ENCODE measurements at regions not wholly inside any gene's neighbourhood (a gene's known extent, or its start where the extent isn't known, plus 50 kb on each side); places are given as distances from the start of the nearest gene placed in this dataset.

DNA sequence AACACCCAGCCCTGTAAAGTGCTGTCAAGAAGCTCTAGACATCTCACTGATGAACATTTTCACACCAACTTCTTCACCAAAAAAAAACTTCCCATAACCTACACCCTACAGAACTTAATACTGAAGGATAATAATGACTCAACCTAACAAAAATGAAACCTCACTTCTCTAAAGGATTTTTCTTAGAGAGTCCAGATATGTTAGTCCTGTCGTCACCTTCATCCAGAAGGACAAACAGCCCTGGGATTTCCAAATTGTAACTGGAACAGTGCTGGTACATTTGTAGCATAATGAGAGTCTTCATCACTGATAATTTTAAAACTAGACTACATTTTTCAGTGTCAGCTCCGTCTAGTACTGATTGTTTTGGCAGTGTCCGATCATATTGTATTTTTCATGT lies 528.6 kb upstream of the CELF2 start:
- Histone ChIP-seq H3K4me3 (replicated peaks in 1 of 2; ENCODE audit: low read depth in 1 of 2, low read length in 2 of 2) (no peak overlapping the region), H3K36me3 (ENCODE audit: control insufficient read depth in 1 of 2, insufficient read depth in 2 of 2, low read length in 2 of 2) (no peaks in the 10 kb centered on the region), H3K4me2 (ENCODE audit: low read length) (no peak overlapping the region), H3K79me2 (ENCODE audit: insufficient read depth, low read length) (no peaks in the 10 kb centered on the region), H2AFZ (ENCODE audit: low read depth, low read length, poor library complexity, severe bottlenecking) (no peak overlapping the region), H3K4me1 (ENCODE audit: control insufficient read depth in 1 of 2, insufficient read depth in 2 of 2, low read length in 2 of 2) (no peaks in the 10 kb centered on the region), H3K9me2 (ENCODE audit: insufficient read depth) (no peaks in the 10 kb centered on the region), H4K20me1 (ENCODE audit: insufficient read depth) (no peaks in the 10 kb centered on the region), H3K9me3 (ENCODE audit: control insufficient read depth in 1 of 2, insufficient read depth in 1 of 2, low read depth in 1 of 2, low read length in 2 of 2) (peaks cover 4 to 12% of the 10 kb centered on the region in 2 experiments; a peak in 2 of 4 replicates), H3K27me3 (ENCODE audit: insufficient read depth, low read length) (no peaks in the 10 kb centered on the region), H3K27ac (ENCODE audit: low read depth, low read length) (no peak overlapping the region), H3K9ac (ENCODE audit: low read length) (no peak overlapping the region)
- ChIA-PET RAD21 (ENCODE audit: low non-redundant PET in 1 of 2, low total read pairs in 2 of 2, uncharacterized antibody in 2 of 2, unreplicated experiment in 2 of 2) (no interaction called here), POLR2A (no interaction called here), CTCF (no interaction called here)
- BruUV-seq (replicated peaks) = no TSS peak
- TF ChIP-seq JUND (IDR thresholded peaks at IDR 0.05) (no peak), YY1 (IDR thresholded peaks at IDR 0.05; ENCODE audit: extremely low read depth, insufficient replicate concordance, low read depth, low read length) (no peak), SIN3A (IDR thresholded peaks at IDR 0.05; ENCODE audit: low read depth) (no peak)
- DNase-seq (ENCODE audit: low read depth, low spot score) = no peak
- intact Hi-C loops (cut with micrococcal nuclease) = no loop called here
- no peak for ATAC-seq

DNA sequence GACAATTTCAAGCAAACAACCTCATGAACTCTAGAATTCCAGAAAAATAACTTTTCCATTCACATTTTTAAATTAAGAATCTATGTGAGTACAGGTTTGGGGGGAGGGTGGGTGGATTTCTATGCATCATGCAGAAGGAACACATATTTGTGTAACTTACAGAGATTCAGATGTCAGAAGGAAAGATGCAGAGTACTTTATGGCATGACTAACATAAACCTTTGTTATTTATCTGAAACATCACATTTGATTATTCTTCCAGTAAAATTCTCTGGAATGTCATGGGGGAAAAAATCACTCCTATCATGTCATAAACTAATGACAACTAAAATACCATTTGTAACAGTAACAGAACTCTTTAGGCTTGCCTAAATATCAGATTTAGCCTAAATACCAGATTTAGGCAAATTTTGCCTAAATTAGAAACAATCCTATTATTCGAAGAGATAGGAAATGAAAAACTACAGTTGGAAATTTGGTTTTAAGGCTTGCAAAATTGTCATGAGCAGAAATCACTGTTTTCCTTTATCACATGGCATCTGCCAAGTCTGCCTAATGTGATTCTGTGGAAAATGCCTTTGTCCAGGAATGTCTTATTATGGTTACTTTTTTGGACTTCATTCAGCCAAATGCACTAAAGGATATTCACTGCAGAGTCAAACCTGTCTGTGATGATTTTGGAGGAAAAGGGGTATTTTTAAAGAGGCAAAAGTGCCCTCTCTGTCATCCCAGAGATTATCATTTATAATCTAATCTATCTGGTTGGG lies 527.7 kb upstream of the CELF2 start:
- no peak overlapping the region for H2AFZ ChIP-seq (ENCODE audit: low read depth, low read length, poor library complexity, severe bottlenecking)
- H3K9me2 ChIP-seq (ENCODE audit: insufficient read depth) = no peaks in the 10 kb centered on the region
- no peaks in the 10 kb centered on the region for H3K4me1 ChIP-seq (ENCODE audit: control insufficient read depth in 1 of 2, insufficient read depth in 2 of 2, low read length in 2 of 2)
- no peak overlapping the region for H3K27ac ChIP-seq (ENCODE audit: low read depth, low read length)
- DNase-seq (ENCODE audit: low read depth, low spot score) = no peak
- TF ChIP-seq, protein P1, sequence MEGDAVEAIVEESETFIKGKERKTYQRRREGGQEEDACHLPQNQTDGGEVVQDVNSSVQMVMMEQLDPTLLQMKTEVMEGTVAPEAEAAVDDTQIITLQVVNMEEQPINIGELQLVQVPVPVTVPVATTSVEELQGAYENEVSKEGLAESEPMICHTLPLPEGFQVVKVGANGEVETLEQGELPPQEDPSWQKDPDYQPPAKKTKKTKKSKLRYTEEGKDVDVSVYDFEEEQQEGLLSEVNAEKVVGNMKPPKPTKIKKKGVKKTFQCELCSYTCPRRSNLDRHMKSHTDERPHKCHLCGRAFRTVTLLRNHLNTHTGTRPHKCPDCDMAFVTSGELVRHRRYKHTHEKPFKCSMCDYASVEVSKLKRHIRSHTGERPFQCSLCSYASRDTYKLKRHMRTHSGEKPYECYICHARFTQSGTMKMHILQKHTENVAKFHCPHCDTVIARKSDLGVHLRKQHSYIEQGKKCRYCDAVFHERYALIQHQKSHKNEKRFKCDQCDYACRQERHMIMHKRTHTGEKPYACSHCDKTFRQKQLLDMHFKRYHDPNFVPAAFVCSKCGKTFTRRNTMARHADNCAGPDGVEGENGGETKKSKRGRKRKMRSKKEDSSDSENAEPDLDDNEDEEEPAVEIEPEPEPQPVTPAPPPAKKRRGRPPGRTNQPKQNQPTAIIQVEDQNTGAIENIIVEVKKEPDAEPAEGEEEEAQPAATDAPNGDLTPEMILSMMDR (IDR thresholded peaks at IDR 0.05 in 2 of 3, conservative IDR thresholded peaks at IDR 0.05 in 1 of 3; ENCODE audit: borderline replicate concordance in 1 of 3, insufficient read depth in 1 of 3, low read depth in 2 of 3, low read length in 2 of 3) = no peak
- TF ChIP-seq POLR2A (IDR thresholded peaks at IDR 0.05; ENCODE audit: borderline replicate concordance, extremely low read depth, insufficient read depth, insufficient read length) (no peak), REST (IDR thresholded peaks at IDR 0.05; ENCODE audit: low read depth) (no peak), FOSL1 (IDR thresholded peaks at IDR 0.05; ENCODE audit: low read depth) (no peak), TCF7L2 (IDR thresholded peaks at IDR 0.05; ENCODE audit: borderline replicate concordance, extremely low read depth, insufficient read depth, insufficient read length) (no peak), SRF (IDR thresholded peaks at IDR 0.05; ENCODE audit: low read depth) (no peak), CEBPB (IDR thresholded peaks at IDR 0.05; ENCODE audit: low read depth) (no peak), YY1 (IDR thresholded peaks at IDR 0.05; ENCODE audit: extremely low read depth, insufficient replicate concordance, low read depth, low read length) (no peak), CBX3 (IDR thresholded peaks at IDR 0.05; ENCODE audit: low read depth) (no peak), JUND (IDR thresholded peaks at IDR 0.05) (no peak), EZH2 (IDR thresholded peaks at IDR 0.05) (no peak), ZFX (IDR thresholded peaks at IDR 0.05) (no peak), SIN3A (IDR thresholded peaks at IDR 0.05; ENCODE audit: low read depth) (no peak), EGR1 (IDR thresholded peaks at IDR 0.05; ENCODE audit: low read depth) (no peak), SP1 (IDR thresholded peaks at IDR 0.05; ENCODE audit: low read depth) (no peak)
- TF ChIP-seq, protein P2, sequence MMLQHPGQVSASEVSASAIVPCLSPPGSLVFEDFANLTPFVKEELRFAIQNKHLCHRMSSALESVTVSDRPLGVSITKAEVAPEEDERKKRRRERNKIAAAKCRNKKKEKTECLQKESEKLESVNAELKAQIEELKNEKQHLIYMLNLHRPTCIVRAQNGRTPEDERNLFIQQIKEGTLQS (IDR thresholded peaks at IDR 0.05) = no peak
- intact Hi-C loops (cut with micrococcal nuclease) = no loop called here
- CTCF ChIA-PET = no interaction called here
- no peak overlapping the region for H3K4me2 ChIP-seq (ENCODE audit: low read length)
- no TSS peak for BruUV-seq (replicated peaks)
- RAD21 ChIA-PET (ENCODE audit: low non-redundant PET in 1 of 2, low total read pairs in 2 of 2, uncharacterized antibody in 2 of 2, unreplicated experiment in 2 of 2) = no interaction called here
- peaks cover 7 to 12% of the 10 kb centered on the region in 2 experiments; a peak in 2 of 4 replicates for H3K9me3 ChIP-seq (ENCODE audit: control insufficient read depth in 1 of 2, insufficient read depth in 1 of 2, low read depth in 1 of 2, low read length in 2 of 2)
- H3K27me3 ChIP-seq (ENCODE audit: insufficient read depth, low read length) = no peaks in the 10 kb centered on the region
- POLR2A ChIA-PET = no interaction called here
- no peaks in the 10 kb centered on the region for H3K79me2 ChIP-seq (ENCODE audit: insufficient read depth, low read length)
- H3K36me3 ChIP-seq (ENCODE audit: control insufficient read depth in 1 of 2, insufficient read depth in 2 of 2, low read length in 2 of 2) = no peaks in the 10 kb centered on the region
- H4K20me1 ChIP-seq (ENCODE audit: insufficient read depth) = no peaks in the 10 kb centered on the region
- H3K9ac ChIP-seq (ENCODE audit: low read length) = no peak overlapping the region
- H3K4me3 ChIP-seq (replicated peaks in 1 of 2; ENCODE audit: low read depth in 1 of 2, low read length in 2 of 2) = no peak overlapping the region
- ATAC-seq = no peak

Data from HCT116 (cell line).